K562 (cell line): ENCODE measurements at regions not wholly inside any gene's neighbourhood (a gene's known extent, or its start where the extent isn't known, plus 50 kb on each side); places are given as distances from the start of the nearest gene placed in this dataset.

Source experiments
- ATAC-seq: fragments of 200-7000 bp; cut with Tn5 transposase; 3 replicates; pipeline ENCODE4 v1.9.1; 2020; ENCODE audit warnings: moderate library complexity
- BruUV-seq: library from RNA; stranded (reverse); fragments of 400-500 nt; replicated peaks from 2 replicates; lab custom pipeline; 2021; lab: Mats Ljungman, UMichigan
- CTCF ChIA-PET: fragments of 300-600 bp; formaldehyde crosslinking; extraction: SDS; loops from one replicate; lab custom pipeline; 2021; ENCODE audit warnings: low intra/inter-chr PET ratio; lab: Yijun Ruan, JAX
- POLR2A ChIA-PET: fragments of 300-600, 350-650 bp; sonication (Branson Sonifier 250); formaldehyde crosslinking; extraction: SDS; loops from one replicate; lab custom pipeline; 2021; ENCODE audit warnings: antibody characterized with exemption, inconsistent platforms; lab: Yijun Ruan, JAX
- DNase-seq, 4 experiments: peaks; one replicate each; pipeline versions ENCODE4 v3.0.0 to v3.0.0-alpha.2; 2011 to 2018; ENCODE audit warnings: low spot score in 3 of 4, mixed read lengths in 3 of 4; ENCODE audit errors: extremely low read depth in 1 of 4
- FAIRE-seq: peaks from 2 replicates; lab custom pipeline; 2011; peaks lifted over from hg19 to GRCh38; lab: Jason Lieb, UNC
- H2AFZ ChIP-seq: 2 replicates; pipeline ENCODE4 v1.6.0; 2011; ENCODE audit warnings: low read depth, low read length, control low read depth, inconsistent platforms
- H3K27ac ChIP-seq: fragments of 200-600 bp; 3 replicates; pipeline ENCODE4 v1.8.0; 2011; ENCODE audit warnings: low read depth, mild to moderate bottlenecking, control low read depth, inconsistent platforms, low read length, moderate library complexity, mixed read lengths; ENCODE audit errors: extremely low read depth
- H3K27me3 ChIP-seq, 2 experiments: fragments of 300-600 bp in 1 of 2; 2 replicates in 1 of 2; 3 replicates in 1 of 2; pipeline versions ENCODE4 v1.6.0 to v1.8.0; 2011; ENCODE audit warnings: inconsistent platforms in 2 of 2, low read length in 2 of 2, mild to moderate bottlenecking in 1 of 2, mixed read lengths in 1 of 2, moderate library complexity in 1 of 2; ENCODE audit not compliant: control insufficient read depth in 2 of 2, insufficient read depth in 2 of 2
- H3K36me3 ChIP-seq: fragments of 300-600 bp; 3 replicates; pipeline ENCODE4 v1.8.0; 2011; ENCODE audit warnings: mild to moderate bottlenecking, low read length, inconsistent platforms; ENCODE audit not compliant: control insufficient read depth, insufficient read depth
- H3K4me1 ChIP-seq, 2 experiments: fragments of 200-600 bp in 1 of 2; replicated peaks in 1 of 2; 2 replicates in 1 of 2; 3 replicates in 1 of 2; pipeline versions ENCODE4 v1.5.1 to v1.8.0; 2011; ENCODE audit warnings: inconsistent platforms in 2 of 2, low read length in 2 of 2, mild to moderate bottlenecking in 1 of 2, mixed read lengths in 1 of 2, moderate library complexity in 1 of 2; ENCODE audit not compliant: control insufficient read depth in 2 of 2, insufficient read depth in 2 of 2
- H3K4me2 ChIP-seq: 2 replicates; pipeline ENCODE4 v1.6.1; 2011; ENCODE audit warnings: low read length, control low read depth, inconsistent platforms, mixed read lengths; ENCODE audit not compliant: insufficient read depth
- H3K4me3 ChIP-seq: fragments of 200-600 bp; sonication (generic), shearing (Covaris generic); 2 replicates; pipeline ENCODE4 v1.5.1; 2016; ENCODE audit warnings: control low read depth, inconsistent platforms
- H3K79me2 ChIP-seq: fragments of 200-600 bp; 3 replicates; pipeline ENCODE4 v1.8.0; 2011; ENCODE audit warnings: low read length, inconsistent platforms; ENCODE audit not compliant: control insufficient read depth, insufficient read depth
- H3K9ac ChIP-seq, 2 experiments: 2 replicates each; pipeline versions ENCODE4 v1.6.0 to v1.6.1; 2011; ENCODE audit warnings: low read depth in 2 of 2, low read length in 2 of 2, control low read depth in 1 of 2, inconsistent platforms in 1 of 2, mild to moderate bottlenecking in 1 of 2, mixed read lengths in 1 of 2; ENCODE audit not compliant: insufficient read depth in 1 of 2
- H3K9me1 ChIP-seq: one replicate; pipeline ENCODE4 v1.6.0; 2011; ENCODE audit warnings: inconsistent platforms, mild to moderate bottlenecking, low read length, moderate library complexity; ENCODE audit not compliant: control insufficient read depth, insufficient read depth
- H3K9me3 ChIP-seq: replicated peaks from 2 replicates; pipeline ENCODE4 v1.5.1; 2011; ENCODE audit warnings: low read depth, low read length, inconsistent platforms; ENCODE audit not compliant: control insufficient read depth, insufficient read depth
- H4K20me1 ChIP-seq: replicated peaks from 2 replicates; pipeline ENCODE4 v1.6.1; 2011; ENCODE audit warnings: low read length, inconsistent platforms, mixed read lengths; ENCODE audit not compliant: control insufficient read depth, insufficient read depth
- CBX8 ChIP-seq: fragments of 200-600 bp; sonication (generic); IDR thresholded peaks from 2 replicates; pipeline ENCODE4 v1.6.1; 2012; ENCODE audit warnings: borderline replicate concordance, mixed run types, low read depth, mild to moderate bottlenecking, moderate library complexity, mixed read lengths, low read length, control low read depth, inconsistent platforms; ENCODE audit not compliant: poor library complexity, severe bottlenecking; ENCODE audit errors: extremely low read depth
- CREM ChIP-seq: IDR thresholded peaks from 2 replicates; pipeline ENCODE4 v1.6.1; 2014; ENCODE audit warnings: antibody characterized with exemption, low read depth
- GABPA ChIP-seq: fragments of 200-800 bp; sonication (Bioruptor generic); conservative IDR thresholded peaks from 2 replicates; pipeline ENCODE4 v1.6.1; 2016; ENCODE audit warnings: low read depth, missing genetic modification characterization, missing compliant biosample characterization
- L3MBTL2 ChIP-seq: fragments of 450-650 bp; IDR thresholded peaks from 2 replicates; pipeline ENCODE4 v1.6.1; 2016; ENCODE audit warnings: mild to moderate bottlenecking, moderate library complexity
- LARP7 ChIP-seq: fragments of 450-650 bp; IDR thresholded peaks from 2 replicates; pipeline ENCODE4 v1.6.1; 2016
- PHTF2 ChIP-seq: fragments of 250-450 bp; sonication (Bioruptor Pico); IDR thresholded peaks from 2 replicates; pipeline ENCODE4 v1.5.0; 2021; ENCODE audit warnings: mild to moderate bottlenecking
- XRCC4 ChIP-seq: IDR thresholded peaks from one replicate; pipeline ENCODE4 v1.6.1; 2011; ENCODE audit not compliant: insufficient read depth, insufficient read length; ENCODE audit errors: extremely low read depth
- ZKSCAN3 ChIP-seq: fragments of 250-450 bp; sonication (Bioruptor Pico); IDR thresholded peaks from 2 replicates; pipeline ENCODE4 v1.4.0; 2020
- WGBS: fragments of 100-300 bp; shearing (Covaris generic); methylation state at CpG from one replicate; pipeline ENCODE4 v1.1.6; 2016; ENCODE audit warnings: low coverage, mixed read lengths; ENCODE audit not compliant: insufficient coverage; ENCODE audit errors: missing lambda C conversion rate; 5-methylcytosine and 5-hydroxymethylcytosine counted together
- in situ Hi-C: fragments of 300-500 bp; cut with MboI; formaldehyde crosslinking; loops from 4 replicates; pipeline ENCODE4 v1.15.0; 2018; ENCODE audit warnings: inconsistent platforms, mixed read lengths
- intact Hi-C: fragments of 100-400 bp; cut with micrococcal nuclease; formaldehyde crosslinking; loops from 2 replicates; pipeline ENCODE4 v1.14.2; 2022

DNA sequence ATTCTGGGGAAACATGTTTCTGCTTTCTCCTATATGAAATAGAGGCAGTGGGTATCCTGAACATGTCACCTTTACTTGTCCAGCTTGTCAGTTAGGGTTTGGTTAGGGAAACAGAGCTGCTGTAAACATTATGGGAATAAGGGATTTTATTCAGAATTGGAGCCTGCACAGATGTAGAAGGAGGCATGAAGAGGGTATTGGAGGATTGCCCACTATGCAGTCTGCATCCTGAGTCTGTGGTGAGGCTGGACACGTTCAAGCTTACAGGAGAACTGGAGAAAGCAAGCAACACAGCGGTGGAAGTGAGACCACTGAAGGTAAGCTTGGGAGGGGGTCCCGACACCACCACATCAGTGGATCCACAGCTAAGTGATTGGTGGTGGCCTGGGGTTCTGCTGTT is 443.0 kb upstream of the TNP1 start:
- H4K20me1 ChIP-seq, result no peaks in the 10 kb centered on the region
- H3K4me3 ChIP-seq, result no peak overlapping the region
- no peak for ATAC-seq
- peaks cover 0 to 4% of the 10 kb centered on the region in 2 experiments; a peak in 2 of 5 replicates for H3K27me3 ChIP-seq
- H3K79me2 ChIP-seq, result no peaks in the 10 kb centered on the region
- POLR2A ChIA-PET, result no interaction called here
- FAIRE-seq, result no peak
- H3K27ac ChIP-seq, result no peak overlapping the region
- H2AFZ ChIP-seq, result no peak overlapping the region
- H3K36me3 ChIP-seq, result no peaks in the 10 kb centered on the region
- WGBS, result 3% methylated on average over 3 of the region's 3 CpGs
- DNase-seq, result no peak
- no peaks in the 10 kb centered on the region for H3K9me3 ChIP-seq
- no peak overlapping the region for H3K9ac ChIP-seq
- H3K4me1 ChIP-seq, result no peaks in the 10 kb centered on the region
- in situ Hi-C loops, result no loop called here
- no peak for TF ChIP-seq CREM
- no peak for TF ChIP-seq ZKSCAN3 (CRISPR knock-in tag)
- TF ChIP-seq CBX8, result no peak
- TF ChIP-seq PHTF2 (CRISPR knock-in tag), result no peak
- TF ChIP-seq XRCC4, result no peak
- TF ChIP-seq L3MBTL2, result no peak
- no peak for TF ChIP-seq LARP7
- no peak for TF ChIP-seq GABPA
- TF ChIP-seq, all 486 proteins: peak for 0
- intact Hi-C loops, result no loop called here
- BruUV-seq, result no TSS peak
- CTCF ChIA-PET, result no interaction called here
- Histone ChIP-seq H3K4me2 (no peak overlapping the region), H3K9me1 (no peaks in the 10 kb centered on the region)
